Motor neuron (in vitro differentiated cells): ENCODE measurements at regions not wholly inside any gene's neighbourhood (a gene's known extent, or its start where the extent isn't known, plus 50 kb on each side); places are given as distances from the start of the nearest gene placed in this dataset.

Experiments used
- ATAC-seq, 8 experiments: fragments of 200-7000 bp; cut with Tn5 transposase; replicated peaks in 6 of 8; 2 replicates each; pipeline ENCODE4 v1.8.0; 2021; ENCODE audit warnings: mild to moderate bottlenecking in 8 of 8, moderate library complexity in 8 of 8
- H3K27ac ChIP-seq, 2 donors: fragments of 250-450 bp; sonication (Bioruptor Pico); 2 replicates each; pipeline ENCODE4 v1.9.0; 2021; ENCODE audit warnings: antibody characterized with exemption in 2 of 2, mild to moderate bottlenecking in 2 of 2, moderate library complexity in 1 of 2
- H3K4me1 ChIP-seq, 2 donors: fragments of 250-450 bp; sonication (Bioruptor Pico); replicated peaks in 1 of 2; 2 replicates each; pipeline ENCODE4 v1.6.1; 2021; ENCODE audit warnings: antibody characterized with exemption in 2 of 2, mild to moderate bottlenecking in 2 of 2, moderate library complexity in 1 of 2
- H3K4me3 ChIP-seq, 5 donors: fragments of 250-450 bp; sonication (Bioruptor Pico); 2 replicates each; pipeline ENCODE4 v1.9.0; 2021; ENCODE audit warnings: antibody characterized with exemption in 5 of 5, mild to moderate bottlenecking in 5 of 5, moderate library complexity in 4 of 5
- WGBS, 10 experiments: fragments of 450-650 bp; shearing (Covaris generic); methylation state at CpG; one replicate each; pipeline ENCODE4 v1.0.0; 2022; 5-methylcytosine and 5-hydroxymethylcytosine counted together
- in situ Hi-C, 9 experiments: fragments of 400-800 bp; cut with MboI; loops; one replicate each; pipeline ENCODE4 v1.15.0; 2021; ENCODE audit warnings: low sequenced_read_pairs in 9 of 9, low pct_unique_long_range_greater_than_20kb in 2 of 9; ENCODE audit not compliant: unreplicated experiment in 9 of 9

DNA sequence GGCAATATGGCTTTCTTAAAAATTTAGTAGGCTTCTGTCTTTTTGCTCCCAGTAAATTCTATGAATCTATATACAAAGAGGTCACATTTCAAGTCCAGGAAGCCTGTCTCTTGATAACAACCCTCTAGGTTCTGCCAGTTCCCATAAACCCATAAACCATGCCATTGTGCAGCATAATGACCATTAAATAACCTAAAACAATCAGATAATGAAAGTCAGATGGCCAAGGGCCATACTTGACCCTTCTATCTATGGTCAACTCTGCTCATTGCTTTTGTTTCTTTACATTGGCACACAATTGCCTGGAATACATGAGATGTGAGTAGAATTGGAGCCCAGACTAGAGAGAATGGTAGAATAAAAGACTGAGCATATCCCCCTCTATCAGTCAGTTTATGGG, 305.4 kb upstream of the KIF2A start:
- ATAC-seq = no peak
- Histone ChIP-seq H3K4me3 (no peak overlapping the region), H3K27ac (no peak overlapping the region), H3K4me1 (no peaks in the 10 kb centered on the region)
- in situ Hi-C loops = no loop called here

DNA sequence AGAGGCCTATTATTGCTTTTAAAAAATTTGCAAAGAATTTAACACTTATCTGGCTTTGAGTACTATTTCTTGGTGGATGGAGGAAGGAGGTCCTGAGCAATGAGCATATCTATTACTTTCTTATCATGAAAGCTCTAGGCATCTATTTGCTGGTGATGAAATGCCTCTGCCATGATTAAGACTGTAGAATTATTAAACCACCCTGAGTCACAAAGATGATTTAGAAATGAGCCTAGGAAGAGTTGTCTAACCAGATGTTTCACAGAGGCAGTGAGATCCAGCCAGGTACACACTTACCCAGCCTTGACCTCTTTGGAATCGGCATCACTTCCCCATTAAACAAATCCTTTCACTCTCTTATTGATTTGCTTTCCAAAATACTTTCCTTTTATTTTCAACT, 304.4 kb upstream of the KIF2A start:
- Histone ChIP-seq H3K4me3 (no peak overlapping the region), H3K4me1 (no peaks in the 10 kb centered on the region), H3K27ac (no peak overlapping the region)
- ATAC-seq = no peak
- 0 to 100% (median 63%) methylated on average over 1 of the region's 1 CpG; no CpG with 5 or more reads in 3 of the 10 experiments for WGBS, 10 experiments
- in situ Hi-C loops = no loop called here

DNA sequence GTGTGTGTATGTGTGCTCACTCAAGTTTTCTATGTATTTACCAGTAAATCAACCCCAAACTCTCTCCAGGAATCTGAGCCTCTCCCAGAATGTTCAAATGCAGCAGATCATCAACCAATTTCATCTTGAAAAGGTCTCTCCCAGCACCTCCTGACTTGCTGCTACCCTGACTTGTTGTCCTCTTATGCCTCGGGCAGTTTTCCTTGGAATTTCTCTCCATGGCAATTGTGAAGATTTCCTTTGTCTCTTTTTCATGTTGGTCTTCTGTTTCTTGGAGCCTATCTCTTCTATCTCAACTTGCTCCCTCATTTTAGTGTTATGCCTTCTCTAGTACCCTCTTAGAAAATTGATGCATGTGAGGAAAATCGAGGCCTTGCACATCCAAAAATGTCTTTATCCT, 303.6 kb upstream of the KIF2A start:
- H3K27ac ChIP-seq = no peak overlapping the region
- in situ Hi-C loops = no loop called here
- 8 to 67% (median 50%) methylated on average over 1 to 2 of the region's 2 CpGs; no CpG with 5 or more reads in 2 of the 10 experiments for WGBS, 10 experiments
- no peak for ATAC-seq
- no peaks in the 10 kb centered on the region for H3K4me1 ChIP-seq
- no peak overlapping the region for H3K4me3 ChIP-seq

DNA sequence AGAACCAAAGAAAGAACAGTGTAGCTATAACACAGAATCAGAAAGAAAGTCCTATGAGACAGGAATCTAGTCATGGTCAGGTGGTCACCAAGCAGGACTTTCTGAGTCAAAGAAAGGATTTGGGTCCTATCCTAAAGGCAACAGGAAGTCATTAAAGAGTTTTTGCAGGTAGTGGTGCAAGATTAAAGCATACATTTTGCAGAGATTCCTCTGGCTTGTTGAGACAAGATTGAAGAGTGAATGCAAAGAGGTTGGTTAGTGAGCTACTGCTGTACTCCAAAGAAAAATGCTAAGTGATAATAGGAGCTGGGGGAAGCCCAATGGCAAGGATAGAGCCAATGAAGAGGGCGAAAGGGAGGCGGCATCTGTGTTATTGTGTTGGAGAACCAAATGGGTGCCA, 300.5 kb upstream of the KIF2A start:
- no peak overlapping the region for H3K4me3 ChIP-seq
- in situ Hi-C loops = no loop called here
- no peak overlapping the region for H3K27ac ChIP-seq
- H3K4me1 ChIP-seq = no peaks in the 10 kb centered on the region
- WGBS, 10 experiments = 70 to 100% (median 83%) methylated on average over 1 to 2 of the region's 2 CpGs; no CpG with 5 or more reads in 4 of the 10 experiments
- ATAC-seq = no peak

DNA sequence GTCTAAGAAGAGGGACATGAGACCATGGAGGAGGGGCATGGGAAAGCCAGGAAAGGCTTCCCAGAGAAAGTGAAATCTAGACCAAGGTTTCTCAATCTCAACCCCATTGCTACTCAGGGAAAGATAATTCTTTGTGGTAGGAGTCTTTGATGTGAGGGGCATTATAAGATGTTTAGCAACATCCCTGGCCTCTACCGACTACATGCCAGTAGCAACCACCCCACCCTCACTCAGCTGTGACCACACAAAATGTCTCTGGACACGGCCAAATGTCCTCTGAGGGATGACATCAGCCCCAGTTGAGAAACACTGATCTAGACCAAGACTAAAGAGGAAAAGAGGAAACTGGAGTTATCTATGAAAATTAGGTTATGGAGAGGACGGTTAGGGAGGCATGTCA, 298.5 kb upstream of the KIF2A start:
- Histone ChIP-seq H3K4me3 (no peak overlapping the region), H3K27ac (no peak overlapping the region), H3K4me1 (no peaks in the 10 kb centered on the region)
- in situ Hi-C loops = no loop called here
- 29 to 80% (median 60%) methylated on average over 1 to 3 of the region's 3 CpGs; no CpG with 5 or more reads in 1 of the 10 experiments for WGBS, 10 experiments
- ATAC-seq = no peak

DNA sequence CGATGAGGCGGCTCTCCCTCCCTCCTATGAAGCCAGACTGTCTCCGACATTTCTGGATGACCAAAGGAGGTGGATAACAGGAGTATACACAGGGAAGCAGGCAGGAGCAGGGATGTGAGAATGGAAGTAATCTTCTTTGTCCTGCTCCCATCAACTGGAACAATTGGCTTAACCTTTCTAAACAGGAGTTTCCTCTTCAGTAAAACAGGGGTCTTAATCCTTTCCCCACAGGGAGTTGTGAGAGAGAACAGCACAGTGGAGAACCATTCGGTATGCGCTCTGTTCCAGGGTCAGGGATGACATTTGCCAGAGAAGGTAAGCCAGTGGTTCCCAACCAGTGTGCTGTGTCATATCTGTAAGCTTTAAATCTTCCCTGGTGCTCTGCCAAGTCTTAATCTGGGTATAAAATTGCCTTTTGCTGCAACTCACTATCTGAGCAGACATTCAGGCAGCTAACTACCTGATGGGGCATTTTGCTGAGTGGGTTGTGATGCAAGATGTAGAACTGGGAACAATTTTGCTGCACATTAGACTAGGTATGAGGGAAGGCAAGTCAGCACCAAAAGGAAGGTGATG, 294.8 kb upstream of the KIF2A start:
- no peak overlapping the region for H3K27ac ChIP-seq
- H3K4me1 ChIP-seq = no peaks in the 10 kb centered on the region
- no peak overlapping the region for H3K4me3 ChIP-seq
- ATAC-seq = no peak
- 0 to 82% (median 60%) methylated on average over 1 to 5 of the region's 5 CpGs; no CpG with 5 or more reads in 3 of the 10 experiments for WGBS, 10 experiments
- in situ Hi-C loops = no loop called here

DNA sequence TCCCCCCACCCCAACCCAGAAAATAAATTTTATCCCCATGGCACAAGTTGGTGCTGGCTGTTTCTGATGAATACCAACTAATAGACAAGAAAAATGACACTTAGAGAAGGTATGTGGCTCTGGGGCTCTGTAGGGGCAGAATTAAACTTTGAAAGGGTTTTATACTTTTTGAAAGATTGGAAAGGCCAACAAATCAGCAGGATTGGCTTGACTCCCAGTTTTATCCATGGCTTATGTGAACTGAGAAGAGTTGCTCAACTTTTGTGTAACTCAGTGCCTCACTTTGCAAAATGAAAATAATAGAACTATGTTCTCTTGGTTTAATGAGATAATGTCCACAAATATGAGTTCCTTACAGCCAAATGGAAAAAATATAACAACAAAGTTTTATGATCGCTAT, 288.9 kb upstream of the KIF2A start:
- Histone ChIP-seq H3K4me1 (no peaks in the 10 kb centered on the region), H3K27ac (no peak overlapping the region), H3K4me3 (no peak overlapping the region)
- ATAC-seq = no peak
- 0 to 100% (median 83%) methylated on average over 1 of the region's 1 CpG for WGBS, 10 experiments
- in situ Hi-C loops = no loop called here

DNA sequence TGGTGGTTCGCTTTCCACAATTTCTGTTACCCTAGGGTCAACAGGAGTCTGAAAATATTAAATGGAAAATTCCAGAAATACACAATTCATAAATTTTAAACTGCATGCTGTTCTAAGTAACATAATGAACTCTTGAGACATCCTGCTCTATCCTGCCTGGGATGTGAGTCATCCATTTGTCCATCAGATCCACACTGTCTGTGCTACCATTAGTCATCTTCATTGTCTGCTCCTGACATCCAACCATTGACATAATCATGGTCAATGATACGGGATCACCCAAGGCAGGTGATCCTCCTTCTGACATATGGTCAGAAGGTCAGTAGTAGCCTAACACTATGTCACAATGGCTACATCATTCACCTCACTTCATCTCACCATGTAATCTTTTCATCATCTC, 276.7 kb upstream of the KIF2A start:
- no peak overlapping the region for H3K27ac ChIP-seq
- H3K4me1 ChIP-seq = no peaks in the 10 kb centered on the region
- in situ Hi-C loops = no loop called here
- WGBS, 10 experiments = 0 to 85% (median 29%) methylated on average over 1 to 2 of the region's 2 CpGs; no CpG with 5 or more reads in 3 of the 10 experiments
- no peak overlapping the region for H3K4me3 ChIP-seq
- ATAC-seq = peak in 2 of 8 experiments; percentile 35 to 49

DNA sequence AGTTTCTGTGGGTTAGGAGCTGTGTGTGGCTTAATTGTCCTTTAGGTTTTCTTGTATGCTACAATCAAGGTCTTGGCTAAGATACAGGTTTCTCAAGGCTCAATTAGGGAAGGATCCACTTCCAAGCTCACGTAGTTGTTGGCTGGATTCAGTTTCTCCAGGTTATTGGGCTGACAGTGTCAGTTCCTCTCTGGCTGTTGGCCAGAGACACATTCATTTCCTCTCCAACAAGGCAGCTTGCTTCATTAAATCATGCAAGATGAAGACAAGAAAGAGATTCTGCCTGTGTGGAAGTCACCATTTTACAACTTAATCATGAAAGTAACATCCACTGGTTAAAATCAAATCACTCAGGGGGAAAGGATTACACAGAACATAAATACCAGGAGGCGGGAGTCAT, 275.7 kb upstream of the KIF2A start:
- in situ Hi-C loops = no loop called here
- no peak for ATAC-seq
- H3K27ac ChIP-seq = no peak overlapping the region
- no peaks in the 10 kb centered on the region for H3K4me1 ChIP-seq
- 0 to 88% (median 71%) methylated on average over 1 to 2 of the region's 2 CpGs; no CpG with 5 or more reads in 5 of the 10 experiments for whole genome bisulfite sequencing, 10 experiments
- H3K4me3 ChIP-seq = no peak overlapping the region

DNA sequence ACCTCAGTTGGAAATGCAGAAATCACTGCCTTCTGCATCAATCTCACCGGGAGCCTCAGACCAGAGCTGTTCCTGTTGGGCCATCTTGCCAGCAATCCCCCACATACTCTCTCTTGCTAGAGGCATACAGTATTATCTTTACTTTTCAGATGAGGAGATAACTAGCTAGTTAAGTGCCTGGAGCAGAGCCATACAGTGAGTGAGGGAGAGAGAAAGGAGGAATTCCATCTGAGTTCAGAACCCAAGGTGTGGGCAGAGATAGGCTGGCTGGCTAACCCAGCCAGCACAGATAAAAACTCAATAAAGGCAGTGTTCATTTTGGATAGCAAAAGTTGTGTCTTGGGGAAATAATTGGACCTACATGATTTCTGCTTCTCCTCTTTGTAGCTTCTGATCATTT, 268.0 kb upstream of the KIF2A start:
- H3K4me3 ChIP-seq = no peak overlapping the region
- peaks cover 11 to 19% of the 10 kb centered on the region in 2 donors for H3K4me1 ChIP-seq
- WGBS, 10 experiments = 20 to 33% methylated on average over 1 of the region's 1 CpG; no CpG with 5 or more reads in 8 of the 10 experiments
- no peak for ATAC-seq
- H3K27ac ChIP-seq = no peak overlapping the region
- in situ Hi-C loops = no loop called here

DNA sequence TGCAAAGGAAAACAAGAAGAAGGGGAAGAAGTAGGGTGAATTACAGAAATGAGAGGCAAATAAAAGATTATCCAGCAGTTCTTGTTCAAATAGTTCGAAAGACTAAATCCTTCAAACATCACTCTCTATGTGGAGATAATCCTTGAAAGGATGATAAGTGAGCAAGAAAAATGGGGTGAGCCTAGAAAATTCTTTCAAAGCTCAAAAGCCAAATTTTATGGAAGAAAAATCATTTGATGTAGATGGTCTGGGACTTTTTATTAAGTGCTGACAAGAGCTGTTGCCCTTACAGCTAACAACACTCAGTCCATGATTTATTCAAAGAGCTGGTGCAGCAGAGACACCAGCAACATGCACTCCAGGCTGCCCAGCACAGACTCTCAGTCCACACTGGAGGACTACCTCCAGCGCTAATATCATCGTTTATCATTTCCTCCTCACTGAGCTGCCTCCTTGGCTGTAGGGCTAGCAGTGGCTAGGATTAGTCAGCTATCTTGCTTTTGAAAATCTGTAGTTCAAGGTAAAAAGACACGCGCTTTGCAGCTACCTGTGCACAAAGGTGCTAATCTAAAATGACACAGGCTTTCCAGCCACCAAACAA, 264.8 kb upstream of the KIF2A start:
- 0 to 100% (median 75%) methylated on average over 1 to 4 of the region's 5 CpGs; no CpG with 5 or more reads in 2 of the 10 experiments for WGBS, 10 experiments
- Histone ChIP-seq H3K4me1 (peaks cover 11 to 22% of the 10 kb centered on the region in 2 donors), H3K27ac (no peak overlapping the region), H3K4me3 (no peak overlapping the region)
- ATAC-seq = peak in 5 of 8 experiments; percentile 85 to 99 (median 95)
- in situ Hi-C loops = no loop called here

DNA sequence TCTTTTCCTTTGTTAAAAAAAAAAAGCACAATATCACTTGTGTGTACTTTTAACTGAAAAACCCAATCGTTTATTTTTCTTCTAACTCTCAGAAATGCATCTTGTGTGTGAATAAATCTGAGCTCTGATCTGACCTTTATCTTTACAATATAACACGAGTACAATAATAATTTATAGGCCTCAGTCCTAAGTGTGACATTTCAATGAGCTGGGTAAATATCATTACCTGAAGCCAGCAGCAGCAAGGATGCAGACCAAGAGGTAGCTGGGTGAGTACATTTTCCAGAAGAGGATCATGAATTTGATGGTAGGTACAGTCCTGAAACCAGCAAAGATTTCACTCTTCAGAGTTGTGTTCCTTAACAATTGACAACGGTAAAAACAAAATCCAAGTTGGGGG, 264.0 kb upstream of the KIF2A start:
- WGBS, 10 experiments = 13 to 80% (median 54%) methylated on average over 1 to 3 of the region's 3 CpGs; no CpG with 5 or more reads in 2 of the 10 experiments
- ATAC-seq = no peak
- H3K27ac ChIP-seq = no peak overlapping the region
- peaks cover 11 to 22% of the 10 kb centered on the region in 2 donors for H3K4me1 ChIP-seq
- no peak overlapping the region for H3K4me3 ChIP-seq
- in situ Hi-C loops = no loop called here

DNA sequence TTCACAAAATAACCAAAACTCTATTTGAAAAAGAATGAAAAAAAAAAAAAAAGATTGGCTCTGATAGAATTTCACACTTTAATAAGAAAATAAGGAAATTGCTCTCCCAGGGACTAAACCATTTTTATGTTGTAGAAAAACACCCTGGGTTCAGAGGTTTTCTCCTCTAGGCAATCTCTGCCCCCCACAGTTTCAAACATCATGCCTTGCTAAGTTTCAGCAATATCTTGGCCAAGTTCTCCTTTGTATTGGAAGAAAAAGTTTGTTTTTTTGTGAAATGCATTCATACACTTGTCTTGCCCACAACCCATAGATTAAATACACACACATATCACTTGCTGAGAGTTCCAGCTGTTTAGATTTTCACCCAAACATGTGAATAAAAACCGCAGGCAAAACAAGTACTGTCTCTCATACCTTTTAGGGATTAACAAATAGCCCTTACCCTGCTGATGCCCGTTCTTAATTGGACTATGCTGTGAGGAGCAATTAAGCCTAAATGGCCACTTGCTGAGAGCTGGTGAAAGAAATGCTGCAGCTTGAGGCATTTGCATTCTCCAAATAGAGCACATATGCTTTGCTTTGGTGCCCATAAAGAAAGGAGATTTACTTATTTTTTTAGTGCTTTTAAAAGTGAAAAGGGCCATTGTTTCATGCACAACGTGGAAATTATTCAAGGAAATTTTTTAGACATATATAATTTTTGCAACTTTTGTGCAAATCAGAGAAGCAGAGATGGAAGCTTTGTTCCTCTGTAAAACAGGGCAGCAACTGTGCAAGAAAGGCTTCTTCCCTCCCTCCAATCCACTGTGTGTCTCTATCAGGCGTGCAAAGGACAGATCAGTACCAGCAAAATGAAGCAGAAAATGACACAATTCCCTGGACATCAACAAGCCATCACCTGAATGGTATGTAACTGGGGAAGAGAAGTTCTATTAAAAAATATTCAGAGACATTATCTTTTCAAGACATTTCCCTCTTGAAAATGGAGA, 262.4 kb upstream of the KIF2A start:
- no peak for ATAC-seq
- Histone ChIP-seq H3K4me3 (no peak overlapping the region), H3K27ac (no peak overlapping the region), H3K4me1 (peaks cover 11 to 22% of the 10 kb centered on the region in 2 donors)
- 0 to 18% (median 0%) methylated on average over 1 to 4 of the region's 4 CpGs; no CpG with 5 or more reads in 1 of the 10 experiments for WGBS, 10 experiments
- in situ Hi-C loops = no loop called here
